Psoas muscle (tissue), 7 donors: ENCODE measurements at regions not wholly inside any gene's neighbourhood (a gene's known extent, or its start where the extent isn't known, plus 50 kb on each side); places are given as distances from the start of the nearest gene placed in this dataset.

Experiments used
- ATAC-seq, 4 donors: fragments of 200-7000 bp; cut with Tn5 transposase; one replicate each; pipeline ENCODE4 v1.9.1; 2020; ENCODE audit warnings: moderate library complexity in 3 of 4, mild to moderate bottlenecking in 2 of 4
- DNase-seq, 2 donors: peaks; one replicate each; pipeline ENCODE4 v3.0.0-alpha.2; 2020
- H3K27ac ChIP-seq: fragments of 200-600 bp; one replicate; pipeline ENCODE4 v1.8.0; 2022
- H3K27me3 ChIP-seq, 3 donors: fragments of 200-600 bp in 1 of 3; one replicate each; pipeline versions ENCODE4 v1.6.1 to v1.8.0; 2013 to 2022; ENCODE audit warnings: low read length in 2 of 3, mild to moderate bottlenecking in 2 of 3, moderate library complexity in 1 of 3; ENCODE audit not compliant: insufficient read depth in 3 of 3
- H3K36me3 ChIP-seq, 2 donors: fragments of 200-600 bp in 1 of 2; one replicate each; pipeline versions ENCODE4 v1.6.1 to v1.8.0; 2013 to 2022; ENCODE audit warnings: low read depth in 1 of 2, mild to moderate bottlenecking in 1 of 2, moderate library complexity in 1 of 2; ENCODE audit not compliant: insufficient read depth in 1 of 2
- H3K4me1 ChIP-seq: fragments of 200-600 bp; one replicate; pipeline ENCODE4 v1.8.0; 2022
- H3K4me3 ChIP-seq: fragments of 200-600 bp; one replicate; pipeline ENCODE4 v1.8.0; 2022; ENCODE audit warnings: mild to moderate bottlenecking
- H3K9me3 ChIP-seq: fragments of 200-600 bp; one replicate; pipeline ENCODE4 v1.8.0; 2022
- CTCF ChIP-seq: fragments of 200-600 bp; IDR thresholded peaks from one replicate; pipeline ENCODE4 v1.8.0; 2022; ENCODE audit warnings: antibody characterized with exemption
- WGBS, 3 donors: extraction: QIAGEN DNeasy Blood & Tissue Kit; methylation state at CpG; one replicate each; pipeline versions ENCODE4 v1.1.6 to v1.1.7; 2013; 5-methylcytosine and 5-hydroxymethylcytosine counted together
- intact Hi-C, 2 donors: fragments of 100-400 bp; cut with DNase I; formaldehyde crosslinking; loops; one replicate each; pipeline versions ENCODE4 v1.11.0 to v1.14.2; 2022
- donor health status: healthy with polysubstance abuse.
- donor health status: DM: no; HTN: no; CAD: no; lungs with moderate emphysema.
- donor health status: Bipolar disorder and iron deficiency.
- donor health status: healthy.
- donor health status: DM: yes; HTN: yes; CAD: no.
- donor health status: DM: no; HTN: no; CAD: no.
- donor health status: DM: yes; HTN: yes; CAD: no.

- Histone ChIP-seq H3K4me1 (no peaks in the 10 kb centered on the region), H3K36me3 (no peaks in the 10 kb centered on the region), H3K27ac (no peak overlapping the region), H3K9me3 (no peaks in the 10 kb centered on the region), H3K4me3 (no peak overlapping the region), H3K27me3 (no peaks in the 10 kb centered on the region)
- peak; percentile 48 for TF ChIP-seq CTCF
- WGBS, 3 donors, result 30 to 33% (median 33%) methylated on average over 9 of the region's 9 CpGs
- ATAC-seq (peak; percentile 64 to 84 (median 70)), DNase-seq (peak in 1 of 2 donors; percentile 24)
- intact Hi-C loops, result loop anchor here in 1 of 2 donors (5.0 kb wide), 1 partner anchor 161 kb away; no protein-coding TSS in a partner anchor
These were observed 95.7 kb upstream of the VANGL1 start for GRCh38 chr1:115545791-115546733.

- Histone ChIP-seq H3K4me3 (no peak overlapping the region), H3K9me3 (no peaks in the 10 kb centered on the region), H3K4me1 (no peaks in the 10 kb centered on the region), H3K27me3 (no peaks in the 10 kb centered on the region), H3K27ac (no peak overlapping the region), H3K36me3 (no peaks in the 10 kb centered on the region)
- no peak for ATAC-seq
- intact Hi-C loops, result loop anchor here in 1 of 2 donors (5.0 kb wide), 1 partner anchor 162 kb away; no protein-coding TSS in a partner anchor
- 67 to 70% (median 68%) methylated on average over 15 of the region's 15 CpGs for WGBS, 3 donors
- no peak for DNase-seq
- no peak for TF ChIP-seq CTCF
These were observed 96.6 kb upstream of the VANGL1 start for GRCh38 chr1:115545096-115545720.

- Histone ChIP-seq H3K27me3 (no peaks in the 10 kb centered on the region), H3K27ac (no peak overlapping the region), H3K4me3 (no peak overlapping the region), H3K36me3 (no peaks in the 10 kb centered on the region), H3K4me1 (no peaks in the 10 kb centered on the region), H3K9me3 (no peaks in the 10 kb centered on the region)
- intact Hi-C loops, result no loop called here
- TF ChIP-seq CTCF, result no peak
- ATAC-seq, result no peak
- DNase-seq, result no peak
- whole genome bisulfite sequencing, 3 donors, result 85 to 90% (median 87%) methylated on average over 4 of the region's 4 CpGs
These were observed 97.6 kb upstream of the VANGL1 start for GRCh38 chr1:115544131-115544530.

GRCh38 chr1:115543247-115543646 is 98.5 kb upstream of the VANGL1 start:
- H3K4me1 ChIP-seq, result no peaks in the 10 kb centered on the region
- H3K27ac ChIP-seq, result no peak overlapping the region
- ATAC-seq (no peak), DNase-seq (no peak)
- H3K27me3 ChIP-seq, result no peaks in the 10 kb centered on the region
- intact Hi-C loops, result no loop called here
- WGBS, 3 donors, result 78 to 86% (median 78%) methylated on average over 2 of the region's 2 CpGs
- TF ChIP-seq CTCF, result no peak
- no peak overlapping the region for H3K4me3 ChIP-seq
- H3K9me3 ChIP-seq, result no peaks in the 10 kb centered on the region
- H3K36me3 ChIP-seq, result no peaks in the 10 kb centered on the region
